HG03045 (cell line): ENCODE measurements at regions not wholly inside any gene's neighbourhood (a gene's known extent, or its start where the extent isn't known, plus 50 kb on each side); places are given as distances from the start of the nearest gene placed in this dataset.
A peak's percentile ranks its signal among the peaks of the same experiment; 100 is the strongest.

Source experiments
- ATAC-seq: cut with Tn5 transposase; IDR thresholded peaks from one replicate; pipeline ENCODE4 v1.9.1; 2021; ENCODE audit warnings: mild to moderate bottlenecking, moderate library complexity; ENCODE audit not compliant: unreplicated experiment

DNA sequence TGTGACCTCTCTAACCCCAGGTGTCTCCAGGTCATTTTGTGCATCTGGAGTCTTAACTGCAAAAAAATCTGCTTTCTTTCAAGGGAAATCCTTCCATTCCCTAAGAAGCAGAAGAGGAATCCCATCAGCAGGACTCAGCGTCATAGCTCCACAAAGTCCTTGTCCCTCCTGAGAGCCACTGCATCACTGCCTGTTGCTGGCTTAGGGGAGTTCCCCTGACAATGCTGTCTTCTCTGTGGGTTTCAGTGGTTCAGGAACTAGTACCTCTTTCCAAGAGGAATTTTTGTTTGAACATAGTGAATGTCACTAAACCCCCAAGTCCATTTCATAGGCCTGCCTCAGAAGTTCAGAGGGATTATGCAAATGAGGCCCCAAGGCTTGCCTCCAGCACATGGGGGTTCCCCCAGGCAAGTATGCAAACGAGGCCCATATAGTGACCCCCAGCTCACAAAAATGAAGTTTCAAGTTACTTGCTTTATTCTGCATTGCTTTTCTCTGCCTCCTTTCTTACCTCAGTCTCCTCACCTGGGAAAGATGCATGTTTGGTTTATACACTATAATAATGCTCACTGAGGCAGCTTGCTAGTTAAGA lies 513.9 kb upstream of the MEX3C start:
- ATAC-seq = peak; percentile 72

DNA sequence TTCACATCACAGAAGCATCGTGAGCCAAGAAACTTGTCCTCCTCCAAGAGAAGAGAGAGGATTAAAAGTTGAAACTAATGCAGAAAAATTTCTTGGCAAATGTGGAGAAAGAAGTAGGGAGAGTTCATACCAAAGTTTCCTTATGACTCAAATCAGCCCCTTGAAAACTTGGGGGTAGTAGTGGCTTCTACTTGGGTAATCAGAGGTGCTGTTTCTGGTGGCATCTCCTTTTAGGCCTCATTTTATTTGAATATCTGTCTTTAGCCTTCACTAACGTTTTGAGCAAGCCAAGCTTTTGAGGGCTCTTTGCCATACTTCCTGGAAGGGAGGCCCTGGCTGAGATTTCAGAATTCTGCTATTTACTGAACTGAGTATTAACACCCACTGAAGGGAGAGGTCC lies 515.3 kb upstream of the MEX3C start:
- ATAC-seq = no peak

DNA sequence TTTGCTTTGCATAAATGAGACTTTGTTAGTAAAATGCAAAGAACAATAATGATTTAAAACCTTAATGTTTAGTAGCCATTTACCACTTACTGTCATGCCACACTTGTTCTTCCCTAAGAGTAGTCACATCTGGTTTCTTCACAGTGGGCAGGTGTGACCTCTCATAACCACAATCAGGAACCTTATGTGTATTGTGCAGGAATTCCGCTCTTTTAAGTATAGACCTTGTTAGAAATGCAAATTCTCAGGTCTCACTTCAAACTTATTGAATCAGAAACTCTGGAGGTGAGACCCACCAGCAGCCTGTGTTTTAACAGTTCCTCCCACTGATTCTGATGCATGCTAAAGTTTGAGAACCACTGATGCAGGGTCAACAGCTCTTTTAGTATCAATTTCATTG lies 518.8 kb upstream of the MEX3C start:
- ATAC-seq = no peak

DNA sequence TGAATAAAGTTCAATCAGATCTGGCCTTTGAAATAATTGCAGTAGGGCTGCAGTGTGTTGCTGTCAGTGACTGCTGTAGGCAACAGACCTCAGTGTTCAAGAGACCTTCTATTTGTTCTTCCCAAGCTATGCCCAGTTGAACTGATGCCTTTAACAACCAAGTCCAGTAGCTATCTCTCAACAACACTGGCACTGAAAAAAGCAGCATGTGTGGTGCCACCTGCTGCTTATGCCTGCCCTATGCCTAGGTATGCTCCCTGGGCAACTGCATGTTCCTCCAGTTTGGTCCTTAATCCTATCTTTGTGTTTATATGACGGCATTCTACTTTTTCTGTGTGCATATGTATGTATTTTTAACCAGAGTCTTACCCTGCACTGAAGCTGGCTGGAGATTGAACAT lies 523.9 kb upstream of the MEX3C start:
- ATAC-seq = no peak

DNA sequence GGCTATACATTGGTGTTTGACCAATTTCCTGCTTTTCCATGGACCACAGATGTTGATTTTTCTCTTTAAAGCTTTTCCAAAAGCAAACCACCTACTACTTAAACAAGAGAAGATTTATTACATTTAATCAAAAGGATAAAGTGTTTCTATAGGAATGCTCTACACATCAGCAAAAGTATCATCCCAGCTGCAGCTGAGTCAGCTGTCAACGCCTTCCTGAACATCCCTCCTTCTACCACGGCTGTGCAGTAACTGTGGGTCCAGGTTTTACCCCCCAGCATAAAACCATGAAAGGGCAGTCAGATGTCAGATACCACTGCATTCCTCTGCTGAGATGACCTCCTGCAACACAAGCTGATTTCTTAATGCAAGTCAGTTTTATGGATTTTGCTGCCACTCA lies 524.5 kb upstream of the MEX3C start:
- ATAC-seq = no peak

DNA sequence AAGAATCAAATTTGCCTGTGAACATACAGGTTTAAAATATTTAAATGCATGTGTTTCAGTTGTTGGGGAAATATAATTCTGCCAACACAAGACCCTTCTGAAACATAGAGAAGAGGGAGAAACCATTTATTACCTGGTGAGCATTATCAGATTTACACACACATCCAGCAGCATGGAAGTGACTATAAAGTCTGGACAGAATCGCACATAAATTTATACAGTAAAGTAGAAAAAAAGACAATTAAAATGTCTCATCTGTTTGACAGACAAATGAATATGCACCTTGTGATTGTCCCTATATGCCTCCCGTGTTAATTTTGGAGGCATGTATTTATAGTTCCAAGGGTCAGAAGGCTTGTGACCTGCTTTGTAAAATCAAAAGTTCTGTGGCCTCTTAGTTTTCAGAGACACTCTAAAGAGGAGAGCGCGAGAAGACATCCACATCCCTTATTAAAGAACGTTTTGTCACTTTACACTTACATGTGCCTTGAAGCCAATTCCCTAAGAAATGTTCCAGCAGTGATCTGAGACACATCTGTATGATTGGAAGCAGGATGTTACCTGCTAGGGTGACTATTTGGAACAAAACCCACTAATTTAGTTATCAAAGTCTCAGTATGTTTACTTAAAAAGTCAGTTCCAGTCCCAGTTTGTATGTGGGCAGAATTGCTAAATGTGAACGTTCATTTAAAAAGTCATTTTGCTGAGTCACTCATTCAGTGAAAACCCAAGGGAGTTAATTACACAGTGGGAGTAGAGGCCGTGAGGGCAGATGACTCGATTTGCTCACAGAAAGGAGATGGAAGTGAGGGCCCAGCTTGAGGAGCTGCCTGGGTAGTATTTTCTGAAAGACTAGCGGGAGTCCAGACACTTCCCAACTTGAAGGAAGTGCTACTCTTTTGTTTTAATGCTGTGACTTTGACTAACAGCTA lies 527.6 kb upstream of the MEX3C start:
- ATAC-seq = no peak

DNA sequence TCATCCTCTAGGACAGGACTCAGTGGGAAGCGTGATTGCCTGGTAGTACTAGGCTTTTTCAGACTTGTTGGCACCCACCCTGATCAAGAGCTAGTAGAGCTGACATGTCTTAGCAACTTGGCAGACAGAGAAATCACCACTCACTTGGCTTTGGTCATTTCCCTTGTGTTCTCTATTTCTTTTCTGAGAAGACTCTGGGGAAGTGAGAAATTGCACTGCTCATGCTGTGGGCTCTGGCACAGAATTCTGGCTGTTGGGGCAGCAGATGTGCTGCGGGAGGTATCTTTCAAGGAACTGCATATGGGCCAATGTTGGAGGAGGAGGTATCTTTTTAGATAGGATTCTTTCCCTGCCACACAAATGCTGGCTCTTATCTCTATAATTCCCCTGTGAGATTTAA lies 529.1 kb upstream of the MEX3C start:
- no peak for ATAC-seq

DNA sequence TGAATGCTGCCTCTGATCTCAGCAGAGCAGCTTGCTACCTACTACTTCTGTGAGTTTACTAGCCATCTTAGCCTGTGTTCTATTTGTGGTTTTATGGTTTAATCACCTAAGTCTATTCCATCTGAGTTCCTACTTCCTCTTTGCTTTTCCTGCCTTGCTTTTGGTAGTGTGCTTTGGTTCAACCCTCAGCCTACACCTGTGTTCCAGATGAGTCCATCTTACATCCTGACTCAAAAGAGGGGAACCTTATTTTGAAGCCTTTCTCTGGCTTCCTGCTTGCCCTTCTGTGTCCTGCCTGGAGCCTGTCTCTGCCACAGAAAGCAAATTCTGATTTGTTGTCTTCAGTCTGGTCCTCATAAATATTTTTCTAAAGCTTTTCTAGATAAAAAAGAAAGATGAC lies 530.3 kb upstream of the MEX3C start:
- ATAC-seq = no peak

DNA sequence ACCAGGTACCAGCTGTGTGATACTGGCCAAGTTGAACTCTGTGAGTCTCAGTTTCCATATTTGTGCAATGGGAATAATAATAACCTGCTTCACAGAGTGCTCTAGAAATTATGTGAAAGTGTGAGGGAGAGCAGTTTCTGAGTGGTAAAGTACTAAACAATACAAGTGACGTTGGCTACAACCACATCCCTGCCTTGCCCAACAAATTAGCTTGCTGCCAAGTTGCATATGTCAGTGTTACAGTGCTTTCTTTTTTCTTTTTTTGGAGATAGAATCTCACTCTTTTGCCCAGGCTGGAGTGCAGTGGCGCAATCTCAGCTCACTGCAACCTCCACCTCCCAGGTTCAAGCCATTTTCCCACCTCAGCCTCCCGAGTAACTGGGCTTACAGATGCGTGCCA lies 533.6 kb upstream of the MEX3C start:
- ATAC-seq = no peak

DNA sequence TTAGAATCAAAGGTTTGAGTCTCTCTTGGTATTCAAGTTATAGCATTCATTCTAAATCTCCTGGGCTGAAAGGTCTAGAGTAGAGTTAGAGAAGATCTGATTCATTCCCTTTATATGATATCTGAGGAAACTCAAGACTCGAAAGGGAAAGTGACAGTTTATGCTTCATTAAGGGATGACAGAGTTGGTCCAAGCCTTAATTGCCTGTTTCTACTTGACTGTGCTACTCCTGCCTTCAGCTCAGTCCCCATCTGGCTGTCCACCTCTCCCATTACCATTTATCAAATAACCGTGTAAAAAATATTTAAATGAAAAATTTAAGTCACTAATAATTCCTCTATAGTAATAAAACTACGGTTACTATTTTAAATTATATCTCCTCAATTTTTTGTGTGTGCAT lies 537.1 kb upstream of the MEX3C start:
- ATAC-seq = no peak

DNA sequence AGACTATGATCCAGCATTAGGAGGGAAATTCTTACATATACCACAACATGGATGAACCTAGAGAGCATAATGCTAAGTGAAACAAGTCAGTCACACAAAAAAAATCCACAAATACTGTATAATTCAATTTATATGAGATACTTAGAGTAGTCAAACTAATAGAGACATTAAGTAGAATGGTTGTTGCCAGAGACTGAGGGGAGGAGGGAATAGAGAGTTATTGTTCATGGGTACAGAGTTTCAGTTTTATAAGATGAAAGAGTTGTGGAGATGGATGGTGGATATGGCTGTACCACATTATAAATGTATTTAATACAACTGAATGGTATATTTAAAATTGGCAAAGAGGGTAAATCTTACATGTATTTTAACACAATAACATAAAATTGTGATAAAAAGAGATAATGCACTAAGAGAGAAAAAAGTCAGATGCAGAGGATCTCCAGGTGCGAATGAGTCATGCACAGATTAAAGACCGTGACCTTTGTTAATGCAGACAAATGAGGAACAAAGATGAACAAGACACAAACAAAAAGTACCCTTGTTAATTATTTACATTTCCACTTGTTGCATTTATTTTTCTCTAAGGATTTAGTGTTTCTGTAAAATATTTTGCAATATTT lies 541.7 kb upstream of the MEX3C start:
- no peak for ATAC-seq

DNA sequence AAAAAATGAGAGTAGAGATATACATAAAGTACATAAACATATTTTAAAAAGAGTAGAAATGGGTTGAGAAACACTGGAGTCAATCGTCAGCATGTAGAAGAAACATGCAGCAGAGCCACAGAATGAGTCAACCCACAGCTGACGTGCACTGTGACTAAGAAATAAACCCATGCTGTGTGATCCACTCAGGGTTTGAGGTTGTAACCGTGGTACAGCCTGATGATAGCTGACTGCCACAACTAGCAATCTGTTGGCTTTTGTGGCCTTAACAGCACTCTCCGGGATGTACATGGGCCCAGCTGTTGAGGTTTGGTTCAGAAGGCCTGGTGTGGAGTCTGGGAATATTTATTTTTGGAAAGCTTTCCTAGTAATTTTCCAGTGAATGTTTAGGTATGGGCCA lies 554.4 kb upstream of the MEX3C start:
- no peak for ATAC-seq

DNA sequence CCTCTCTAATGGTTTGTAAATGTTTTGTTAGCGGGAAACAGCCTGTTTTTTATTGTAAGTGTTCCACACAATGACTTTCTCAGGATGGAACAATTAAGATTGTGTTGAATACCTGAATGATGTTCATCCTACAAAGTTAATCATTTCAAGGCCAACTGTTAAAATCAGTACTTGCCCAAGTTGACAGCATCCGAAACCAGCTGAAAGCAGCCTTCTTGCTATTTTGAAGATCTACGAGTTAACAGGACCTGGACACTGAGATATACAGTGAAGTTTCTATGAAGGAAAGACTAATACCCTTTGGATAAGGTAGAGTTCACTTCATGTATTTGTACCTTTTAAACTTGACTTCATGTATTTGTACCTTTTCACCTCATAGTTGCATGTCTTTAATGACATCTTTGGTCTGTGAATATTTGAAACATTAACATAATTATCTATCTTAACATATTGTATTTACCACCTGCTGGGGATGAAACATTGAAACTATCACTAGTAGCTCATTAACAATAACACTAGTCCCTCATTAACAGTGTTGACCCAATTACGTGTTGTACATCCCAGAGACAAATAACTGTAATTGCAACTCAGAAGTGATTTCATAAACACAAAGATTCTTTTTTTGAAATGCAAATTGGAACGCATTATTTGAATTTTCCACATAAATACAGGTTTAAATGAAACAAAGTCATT lies 556.0 kb upstream of the MEX3C start:
- ATAC-seq = no peak

DNA sequence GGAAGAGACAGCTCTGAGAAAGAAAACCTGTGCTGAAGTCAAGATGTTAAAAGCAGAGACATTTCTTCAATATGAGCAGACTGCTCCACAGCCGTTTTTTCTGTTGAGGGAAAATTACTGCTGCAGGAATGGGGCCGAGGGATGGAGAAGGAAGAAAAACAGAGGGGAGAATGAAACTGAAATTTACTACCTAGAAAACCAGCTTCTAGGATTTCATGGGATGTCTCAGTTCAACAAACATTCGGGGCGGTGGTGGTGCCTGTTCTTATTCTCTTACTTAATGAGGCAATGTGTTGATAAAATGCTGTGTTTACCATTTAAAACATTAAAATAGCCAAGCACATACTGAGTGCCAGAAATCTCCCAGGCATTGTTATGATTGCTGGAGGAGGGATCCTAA lies 557.1 kb upstream of the MEX3C start:
- no peak for ATAC-seq

DNA sequence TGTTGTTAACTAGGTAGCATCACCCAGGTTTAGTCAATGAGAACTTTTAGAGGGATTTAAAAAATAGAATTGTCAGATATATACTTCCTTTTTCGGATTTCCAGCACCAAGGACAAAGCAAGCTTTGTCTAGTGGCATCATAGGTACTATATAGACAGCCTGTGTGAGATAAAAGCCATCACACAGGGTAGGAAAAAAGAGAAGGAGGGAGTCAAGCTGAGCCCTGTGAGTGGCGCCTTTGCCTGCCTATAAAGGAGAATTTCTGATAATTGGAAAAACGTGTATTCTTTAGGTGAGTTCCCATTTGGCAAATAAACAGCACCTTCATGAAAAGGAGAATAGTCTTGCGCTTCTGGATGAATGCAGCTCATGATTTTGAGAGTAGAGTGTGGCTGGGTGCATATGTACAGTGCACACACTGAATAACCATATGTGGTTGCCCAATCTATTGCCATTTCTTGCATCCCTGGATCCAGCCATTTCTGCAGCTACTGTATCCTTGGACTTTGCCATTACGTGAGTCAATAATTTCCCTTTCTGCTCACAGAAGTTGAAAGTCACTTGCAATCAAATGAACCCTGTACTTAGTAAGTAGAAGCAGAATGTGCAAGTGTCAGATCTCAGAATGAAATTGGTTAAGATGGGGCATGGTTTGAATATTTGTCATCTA lies 559.9 kb upstream of the MEX3C start:
- no peak for ATAC-seq

DNA sequence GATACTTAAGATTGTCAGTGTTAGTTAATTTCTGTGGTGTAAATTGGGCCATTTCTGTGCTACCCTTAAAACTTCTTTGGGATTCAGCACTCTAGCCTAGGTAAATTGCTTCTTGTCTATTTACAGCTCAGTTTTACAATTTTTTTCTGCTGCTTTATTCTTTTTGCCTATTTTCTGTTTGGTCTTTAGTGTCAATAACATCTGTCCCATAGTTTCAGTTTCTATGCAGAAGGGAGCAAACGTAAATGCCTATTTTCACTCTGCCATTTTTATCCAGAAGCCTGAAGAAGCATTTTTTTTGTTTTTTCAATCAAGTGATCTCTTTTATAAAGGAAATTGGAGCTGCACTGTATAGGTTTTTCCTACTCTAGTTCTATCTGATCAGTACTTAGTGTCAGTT lies 564.9 kb upstream of the MEX3C start:
- no peak for ATAC-seq

DNA sequence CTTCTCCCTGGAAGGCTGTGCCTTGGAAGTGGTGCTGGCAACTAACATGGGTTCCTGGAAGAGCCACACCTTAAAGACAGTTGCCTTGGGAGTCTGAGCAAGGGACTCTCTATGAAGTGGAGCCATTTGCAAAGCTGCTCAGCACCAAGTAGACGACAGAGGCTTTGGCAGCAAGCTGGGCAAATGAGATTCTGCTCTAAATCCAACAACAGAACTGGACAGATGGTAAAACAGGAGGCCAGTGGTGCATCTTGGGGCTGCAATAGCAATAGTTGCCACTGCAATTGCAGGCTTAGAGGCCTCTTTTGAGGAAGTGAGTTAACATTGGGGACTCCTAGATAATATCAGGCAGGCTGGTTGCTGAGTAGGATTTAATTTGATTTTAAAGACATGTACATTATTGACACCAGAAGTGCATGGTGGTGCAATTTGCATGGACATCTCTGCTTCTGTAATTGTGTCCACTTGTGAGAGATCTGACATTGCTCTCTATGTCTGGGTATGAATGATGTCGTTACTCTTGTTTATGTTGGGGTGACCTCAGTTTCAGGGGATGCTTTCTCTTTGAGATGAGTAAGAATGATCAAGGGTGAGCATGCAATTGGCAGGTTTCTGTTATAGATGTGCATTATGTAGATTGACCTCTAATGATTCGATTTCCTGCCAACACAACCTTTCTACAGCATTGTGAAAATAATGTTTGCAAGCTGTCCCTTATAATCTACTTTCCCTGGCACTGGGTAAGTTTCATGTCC lies 568.3 kb upstream of the MEX3C start:
- ATAC-seq = no peak

DNA sequence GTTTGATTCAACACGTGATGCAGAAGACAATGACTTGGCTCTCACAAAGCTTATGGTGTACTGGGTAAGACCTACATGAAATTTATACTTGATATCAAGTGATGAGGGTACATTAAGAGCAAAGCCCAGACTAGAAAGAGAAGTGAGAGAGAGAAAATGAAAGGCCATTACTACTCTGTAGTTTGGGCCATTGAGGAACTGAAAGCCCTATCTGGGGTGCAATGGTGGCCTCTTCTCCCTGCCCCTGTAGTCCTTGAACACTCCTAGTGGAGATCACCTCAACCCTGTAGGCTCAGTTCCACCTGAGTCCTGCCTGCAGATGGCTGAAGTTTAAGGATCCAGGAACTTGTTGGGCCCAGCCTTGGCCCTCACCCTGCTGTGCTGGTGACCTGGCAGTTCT lies 569.8 kb upstream of the MEX3C start:
- no peak for ATAC-seq

DNA sequence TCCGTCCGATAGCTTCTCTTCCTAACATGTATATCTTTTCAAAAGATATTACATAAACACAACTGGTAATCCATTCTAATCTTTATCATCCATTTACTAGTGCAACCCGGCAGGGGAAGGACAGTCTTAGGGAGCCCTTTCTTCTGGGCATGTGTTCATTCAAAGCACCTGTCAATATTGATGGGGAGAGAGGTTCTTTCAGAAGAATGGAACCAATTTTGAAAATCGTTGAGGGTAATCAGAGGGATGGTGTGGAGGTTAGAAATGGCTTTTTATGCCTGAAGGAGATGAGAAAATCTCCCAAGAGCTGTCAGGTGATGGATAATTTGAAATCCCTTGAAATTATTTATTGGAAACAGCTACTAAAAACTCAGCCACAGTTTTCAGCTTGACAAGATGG lies 561.9 kb upstream of the DCC start:
- no peak for ATAC-seq

DNA sequence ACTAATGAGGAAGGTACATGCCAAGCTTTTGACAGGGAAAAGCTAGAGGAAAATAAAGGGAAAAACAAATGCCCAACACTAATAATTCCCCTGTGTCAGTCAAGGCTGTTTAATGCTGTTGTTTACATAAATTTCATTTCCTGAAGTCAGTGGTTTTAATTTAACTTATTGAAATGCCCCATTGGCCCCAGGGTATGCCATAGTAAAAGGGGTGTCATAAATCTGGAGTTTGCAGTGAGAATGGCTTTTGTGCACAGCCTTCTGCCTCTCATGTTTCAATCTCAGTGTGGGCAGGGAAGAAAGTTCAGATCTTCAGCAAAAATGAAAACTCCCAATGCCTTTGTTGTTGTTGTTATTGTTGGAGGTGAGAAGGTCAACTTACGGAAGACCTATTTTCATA lies 550.1 kb upstream of the DCC start:
- ATAC-seq = no peak
